Tibial nerve (tissue), 4 donors: ENCODE measurements at regions not wholly inside any gene's neighbourhood (a gene's known extent, or its start where the extent isn't known, plus 50 kb on each side); places are given as distances from the start of the nearest gene placed in this dataset.
"Not testable (repeated sequence)": the region's sequence is repeated elsewhere in the genome, so short reads cannot be mapped to it uniquely, and the experiment has no call there.

Experiments used
- DNase-seq, 2 donors: peaks; one replicate each; pipeline ENCODE4 v3.0.0-alpha.2; 2019; ENCODE audit warnings: low spot score in 2 of 2
- H3K27ac ChIP-seq, 4 donors: fragments of 200-600 bp; sonication (generic) in 3 of 4; one replicate each; pipeline ENCODE4 v1.5.1; 2017 to 2019; ENCODE audit warnings: mild to moderate bottlenecking in 1 of 4
- H3K27me3 ChIP-seq, 2 donors: fragments of 200-600 bp; sonication (generic) in 1 of 2; one replicate each; pipeline versions ENCODE4 v1.5.1 to v1.6.0; 2017 to 2019
- H3K36me3 ChIP-seq, 3 donors: fragments of 200-600 bp; sonication (generic); one replicate each; pipeline ENCODE4 v1.5.1; 2018 to 2019
- H3K4me1 ChIP-seq, 4 donors: fragments of 200-600 bp; sonication (generic) in 3 of 4; one replicate each; pipeline ENCODE4 v1.5.1; 2017 to 2019
- H3K4me3 ChIP-seq, 4 donors: fragments of 200-600 bp; sonication (generic) in 3 of 4; one replicate each; pipeline ENCODE4 v1.5.1; 2017 to 2019; ENCODE audit warnings: mild to moderate bottlenecking in 1 of 4, moderate library complexity in 1 of 4
- H3K9me3 ChIP-seq, 4 donors: fragments of 200-600 bp; sonication (generic) in 3 of 4; one replicate each; pipeline ENCODE4 v1.5.1; 2017 to 2019
- EP300 ChIP-seq, 2 donors: sonication (generic); formaldehyde crosslinking; IDR thresholded peaks; one replicate each; pipeline ENCODE4 v1.6.1; 2017; ENCODE audit warnings: antibody characterized with exemption in 2 of 2, mild to moderate bottlenecking in 1 of 2
- POLR2A ChIP-seq, 2 donors: fragments of 450-650 bp; IDR thresholded peaks; one replicate each; pipeline ENCODE4 v1.6.1; 2017; ENCODE audit warnings: antibody characterized with exemption in 2 of 2, mild to moderate bottlenecking in 2 of 2, moderate library complexity in 2 of 2
- WGBS, 2 donors: methylation state at CpG; one replicate each; pipeline ENCODE4 v1.1.5; 2018; 5-methylcytosine and 5-hydroxymethylcytosine counted together
- TF ChIP-seq, protein P1 (sequence below), 5 experiments: fragments of 200-600 bp in 3 of 5; fragments of 450-650 bp in 2 of 5; sonication (generic) in 3 of 5; IDR thresholded peaks; one replicate each; pipeline ENCODE4 v1.5.1; 2016 to 2019; ENCODE audit warnings: antibody characterized with exemption in 5 of 5, mild to moderate bottlenecking in 3 of 5, moderate library complexity in 2 of 5

DNA sequence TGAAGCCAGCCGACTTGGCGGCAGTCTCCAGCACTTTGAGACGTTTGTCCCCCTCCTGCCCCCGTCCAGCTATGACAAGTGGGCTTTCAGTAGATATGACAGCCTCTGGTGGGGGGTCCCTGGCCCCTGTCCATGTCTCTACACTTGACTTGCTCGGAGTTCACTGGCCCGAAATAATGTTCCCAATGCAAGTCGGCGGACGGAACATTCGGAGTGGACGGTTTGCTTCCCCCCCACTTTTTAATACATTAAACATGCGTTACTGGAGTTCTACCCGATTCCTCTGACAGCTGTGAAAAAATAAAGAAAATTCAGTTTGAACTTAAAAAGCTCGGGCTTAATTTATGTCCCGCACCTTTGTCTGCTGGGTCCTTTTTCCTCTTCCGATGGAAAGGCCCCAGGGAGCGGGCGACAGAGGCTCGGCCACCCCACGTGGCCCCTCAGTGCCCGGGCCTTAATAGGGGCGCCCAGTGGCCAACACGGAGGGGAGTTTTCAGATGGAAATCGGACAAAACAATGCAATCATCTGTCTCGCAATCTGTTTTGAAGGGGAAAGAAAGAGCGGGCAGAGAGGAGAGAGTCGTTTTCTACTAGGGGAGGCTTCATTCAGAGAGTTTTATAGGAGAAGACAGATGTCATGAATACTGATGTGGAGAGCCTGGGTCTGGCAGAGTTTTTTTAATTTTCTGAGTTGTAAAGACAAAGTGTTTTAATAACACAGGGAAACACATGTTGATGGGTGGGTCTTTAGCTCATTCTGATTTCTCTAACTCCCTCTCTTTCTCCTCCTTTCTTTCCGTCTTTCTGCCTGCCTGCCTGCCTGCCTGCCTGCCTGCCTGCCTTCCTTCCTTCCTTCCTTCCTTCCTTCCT lies 50.2 kb downstream of the SMIM38 start:
- Histone ChIP-seq H3K36me3 (no peaks in the 10 kb centered on the region), H3K4me1 (no peaks in the 10 kb centered on the region), H3K4me3 (no peak overlapping the region), H3K9me3 (peaks cover 0 to 7% (median 0%) of the 10 kb centered on the region in 4 donors), H3K27ac (no peak overlapping the region), H3K27me3 (no peaks in the 10 kb centered on the region)
- DNase-seq: no peak
- 64 to 68% methylated on average over 25 to 28 of the region's 28 CpGs for WGBS, 2 donors
- no peak for TF ChIP-seq EP300 (IDR thresholded peaks at IDR 0.05)
- no peak for TF ChIP-seq POLR2A (IDR thresholded peaks at IDR 0.05)
- TF ChIP-seq, protein P1, sequence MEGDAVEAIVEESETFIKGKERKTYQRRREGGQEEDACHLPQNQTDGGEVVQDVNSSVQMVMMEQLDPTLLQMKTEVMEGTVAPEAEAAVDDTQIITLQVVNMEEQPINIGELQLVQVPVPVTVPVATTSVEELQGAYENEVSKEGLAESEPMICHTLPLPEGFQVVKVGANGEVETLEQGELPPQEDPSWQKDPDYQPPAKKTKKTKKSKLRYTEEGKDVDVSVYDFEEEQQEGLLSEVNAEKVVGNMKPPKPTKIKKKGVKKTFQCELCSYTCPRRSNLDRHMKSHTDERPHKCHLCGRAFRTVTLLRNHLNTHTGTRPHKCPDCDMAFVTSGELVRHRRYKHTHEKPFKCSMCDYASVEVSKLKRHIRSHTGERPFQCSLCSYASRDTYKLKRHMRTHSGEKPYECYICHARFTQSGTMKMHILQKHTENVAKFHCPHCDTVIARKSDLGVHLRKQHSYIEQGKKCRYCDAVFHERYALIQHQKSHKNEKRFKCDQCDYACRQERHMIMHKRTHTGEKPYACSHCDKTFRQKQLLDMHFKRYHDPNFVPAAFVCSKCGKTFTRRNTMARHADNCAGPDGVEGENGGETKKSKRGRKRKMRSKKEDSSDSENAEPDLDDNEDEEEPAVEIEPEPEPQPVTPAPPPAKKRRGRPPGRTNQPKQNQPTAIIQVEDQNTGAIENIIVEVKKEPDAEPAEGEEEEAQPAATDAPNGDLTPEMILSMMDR (IDR thresholded peaks at IDR 0.05): no peak

DNA sequence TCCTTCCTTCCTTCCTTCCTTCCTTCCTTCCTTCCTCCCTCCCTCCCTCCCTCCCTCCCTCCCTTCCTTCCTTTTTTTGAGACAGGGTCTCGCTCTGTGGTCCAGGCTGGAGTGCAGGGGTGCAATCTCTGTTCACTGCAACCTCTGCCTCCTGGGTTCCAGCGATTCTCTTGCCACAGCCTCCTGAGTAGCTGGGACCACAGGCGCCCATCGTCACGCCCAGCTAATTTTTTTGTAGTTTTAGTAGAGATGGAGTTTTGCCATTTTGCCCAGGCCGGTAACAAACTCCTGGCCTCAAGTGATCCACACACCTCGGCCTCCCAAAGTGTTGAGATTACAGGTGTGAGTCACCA lies 50.9 kb downstream of the SMIM38 start:
- H3K27ac ChIP-seq, H3K36me3 ChIP-seq, H3K4me3 ChIP-seq, H3K27me3 ChIP-seq, DNase-seq, H3K9me3 ChIP-seq, H3K4me1 ChIP-seq: not testable (repeated sequence)
- WGBS, 2 donors: 86 to 97% methylated on average over 7 of the region's 7 CpGs

DNA sequence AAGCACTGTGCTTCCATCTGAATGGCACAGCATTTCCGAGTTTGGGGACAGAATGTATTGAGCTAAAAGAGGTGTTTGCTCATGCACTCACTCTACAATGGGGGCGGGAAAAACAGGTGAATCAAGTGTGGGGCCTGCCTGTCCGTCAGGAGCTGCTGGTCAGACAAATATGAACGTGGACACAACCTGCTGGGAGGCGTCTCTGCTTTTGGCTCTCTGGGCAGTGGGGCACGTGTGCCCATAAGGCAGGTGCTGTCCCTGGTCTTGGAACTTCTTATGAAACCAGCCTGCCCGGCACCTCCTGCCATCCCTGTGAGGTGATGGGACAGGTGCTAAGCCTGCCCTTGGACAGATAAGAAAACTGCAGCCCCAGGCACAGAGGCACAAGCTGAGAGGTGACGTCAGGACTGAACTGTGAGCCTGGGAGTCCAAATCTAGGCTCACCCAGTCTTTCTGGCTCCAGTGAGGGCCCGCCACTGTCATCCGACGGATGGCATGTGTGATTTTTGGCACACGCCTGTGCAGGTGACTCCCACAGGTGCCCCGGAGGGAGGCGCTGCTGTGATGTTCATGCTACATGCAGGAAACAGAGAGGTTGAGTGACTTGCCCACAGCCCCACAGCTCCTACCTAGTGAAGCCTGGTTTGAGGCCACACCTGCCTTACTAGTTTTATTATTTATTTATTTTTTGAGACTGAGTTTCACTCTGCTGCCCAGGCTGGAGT lies 51.6 kb downstream of the SMIM38 start:
- no peak overlapping the region for H3K4me3 ChIP-seq
- WGBS, 2 donors: 95 to 97% methylated on average over 14 of the region's 14 CpGs
- no peak overlapping the region for H3K27ac ChIP-seq
- no peaks in the 10 kb centered on the region for H3K36me3 ChIP-seq
- TF ChIP-seq, protein P1 (IDR thresholded peaks at IDR 0.05): no peak
- TF ChIP-seq POLR2A (IDR thresholded peaks at IDR 0.05) (no peak), EP300 (IDR thresholded peaks at IDR 0.05) (no peak)
- H3K27me3 ChIP-seq: no peaks in the 10 kb centered on the region
- peaks cover 0 to 12% (median 0%) of the 10 kb centered on the region in 4 donors for H3K4me1 ChIP-seq
- DNase-seq: no peak
- H3K9me3 ChIP-seq: peaks cover 0 to 7% (median 0%) of the 10 kb centered on the region in 4 donors

DNA sequence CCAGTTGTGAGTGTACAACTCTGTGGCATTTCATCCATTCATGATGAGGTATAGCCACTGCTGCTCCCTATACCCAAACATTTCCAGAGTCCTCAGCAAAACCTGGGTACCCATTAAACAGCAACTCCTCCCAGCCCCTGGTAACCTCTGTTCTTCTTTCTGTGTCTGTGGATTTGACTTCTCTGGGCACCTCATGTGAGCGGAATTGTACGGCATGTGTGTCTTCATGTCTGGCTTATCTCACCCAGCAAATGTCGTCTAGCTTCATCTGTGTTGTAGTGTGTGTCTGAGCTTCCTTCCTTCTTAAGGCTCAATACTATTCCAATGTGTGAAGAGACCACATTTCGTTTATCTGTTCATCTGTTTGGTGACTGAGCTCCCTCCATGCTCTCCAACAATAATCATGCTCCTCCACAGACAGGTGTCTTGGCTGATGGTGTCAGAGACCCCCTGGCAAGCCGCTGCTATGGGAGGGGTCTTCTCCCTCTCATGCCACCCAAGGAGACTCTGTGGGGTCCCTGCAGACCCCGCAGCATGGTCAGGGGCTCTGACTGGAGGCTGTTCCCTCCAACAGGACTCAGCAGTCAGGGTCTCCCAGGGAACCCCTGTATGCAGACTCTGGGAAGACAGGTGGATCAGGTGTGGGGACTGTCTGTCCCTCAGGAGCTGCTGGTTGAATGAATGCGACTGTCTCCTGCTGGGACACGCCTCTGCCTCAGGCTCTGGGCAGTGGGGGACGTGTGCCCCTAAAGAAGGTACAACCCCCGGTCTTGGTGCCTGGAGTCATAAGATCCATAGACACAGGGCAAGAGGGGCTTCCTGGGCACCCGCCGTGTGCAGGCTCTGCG lies 52.7 kb downstream of the SMIM38 start:
- TF ChIP-seq POLR2A (IDR thresholded peaks at IDR 0.05): no peak
- TF ChIP-seq EP300 (IDR thresholded peaks at IDR 0.05): no peak
- TF ChIP-seq, protein P1 (IDR thresholded peaks at IDR 0.05): no peak
- Histone ChIP-seq H3K4me1 (peaks cover 0 to 13% (median 0%) of the 10 kb centered on the region in 4 donors), H3K9me3 (peaks cover 0 to 7% (median 0%) of the 10 kb centered on the region in 4 donors), H3K36me3 (no peaks in the 10 kb centered on the region), H3K27me3 (no peaks in the 10 kb centered on the region), H3K27ac (no peak overlapping the region), H3K4me3 (no peak overlapping the region)
- DNase-seq: no peak
- 93 to 98% methylated on average over 11 to 13 of the region's 13 CpGs for WGBS, 2 donors

DNA sequence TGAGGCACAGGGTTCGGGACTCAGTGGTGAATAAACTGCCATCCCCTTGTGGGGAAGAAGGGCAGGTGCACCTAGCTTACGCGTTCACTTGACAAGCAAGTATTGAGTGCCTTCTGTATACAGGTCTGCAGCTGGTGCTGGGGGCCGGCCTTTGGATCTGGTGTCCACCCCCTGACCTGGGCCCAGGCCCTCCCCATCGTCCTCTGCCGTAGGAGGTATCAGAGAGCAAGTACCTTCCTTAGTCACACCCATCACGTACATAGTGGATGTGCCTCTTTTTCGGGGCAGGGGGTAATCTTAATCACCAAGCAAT lies 53.3 kb downstream of the SMIM38 start:
- TF ChIP-seq EP300 (IDR thresholded peaks at IDR 0.05) (no peak), POLR2A (IDR thresholded peaks at IDR 0.05) (no peak)
- TF ChIP-seq, protein P1 (IDR thresholded peaks at IDR 0.05): no peak
- Histone ChIP-seq H3K9me3 (peaks cover 0 to 7% (median 0%) of the 10 kb centered on the region in 4 donors), H3K4me1 (peaks cover 0 to 13% (median 0%) of the 10 kb centered on the region in 4 donors), H3K27me3 (no peaks in the 10 kb centered on the region), H3K36me3 (no peaks in the 10 kb centered on the region), H3K4me3 (no peak overlapping the region), H3K27ac (no peak overlapping the region)
- 92 to 93% methylated on average over 8 of the region's 8 CpGs for WGBS, 2 donors
- no peak for DNase-seq
